Left ventricle myocardium inferior (tissue), 1 donor: ENCODE measurements at regions not wholly inside any gene's neighbourhood (a gene's known extent, or its start where the extent isn't known, plus 50 kb on each side); places are given as distances from the start of the nearest gene placed in this dataset.

Experiments
- DNase-seq: peaks from one replicate; pipeline ENCODE4 v3.0.0-alpha.2; 2020
- H3K27ac ChIP-seq: fragments of 200-600 bp; replicated peaks from 2 replicates; pipeline ENCODE4 v1.8.0; 2021
- H3K27me3 ChIP-seq: fragments of 200-600 bp; 2 replicates; pipeline ENCODE4 v1.8.0; 2021; ENCODE audit warnings: low read depth
- H3K36me3 ChIP-seq: fragments of 200-600 bp; 2 replicates; pipeline ENCODE4 v1.8.0; 2021
- H3K4me1 ChIP-seq: fragments of 200-600 bp; 2 replicates; pipeline ENCODE4 v1.8.0; 2021
- H3K4me3 ChIP-seq: fragments of 200-600 bp; 2 replicates; pipeline ENCODE4 v1.8.0; 2021; ENCODE audit warnings: mild to moderate bottlenecking, moderate library complexity
- H3K9me3 ChIP-seq: fragments of 200-600 bp; replicated peaks from 2 replicates; pipeline ENCODE4 v1.8.0; 2021
- CTCF ChIP-seq: fragments of 200-600 bp; IDR thresholded peaks from 2 replicates; pipeline ENCODE4 v1.8.0; 2021; ENCODE audit warnings: antibody characterized with exemption, mild to moderate bottlenecking, borderline replicate concordance
- intact Hi-C: fragments of 100-400 bp; cut with micrococcal nuclease; formaldehyde crosslinking; loops from one replicate; pipeline ENCODE4 v1.11.0; 2022
- donor health status: DM: no; HTN: yes; CAD: no; lungs with severe emphysema.

GRCh38 chr6:159578629-159579028 lies 114.4 kb downstream of the SOD2 start:
- intact Hi-C loops: no loop called here
- H3K4me1 ChIP-seq: no peaks in the 10 kb centered on the region
- H3K4me3 ChIP-seq: no peak overlapping the region
- DNase-seq: no peak
- H3K36me3 ChIP-seq: no peaks in the 10 kb centered on the region
- no peak for TF ChIP-seq CTCF
- no peaks in the 10 kb centered on the region for H3K27me3 ChIP-seq
- H3K9me3 ChIP-seq: no peaks in the 10 kb centered on the region
- H3K27ac ChIP-seq: no peak overlapping the region

- Histone ChIP-seq H3K36me3 (no peaks in the 10 kb centered on the region), H3K27me3 (no peaks in the 10 kb centered on the region), H3K4me1 (no peaks in the 10 kb centered on the region), H3K27ac (no peak overlapping the region), H3K4me3 (no peak overlapping the region), H3K9me3 (no peaks in the 10 kb centered on the region)
- no peak for TF ChIP-seq CTCF
- intact Hi-C loops: no loop called here
- no peak for DNase-seq
Measured at GRCh38 chr6:159577564-159577963, 115.5 kb downstream of the SOD2 start.

GRCh38 chr6:159572439-159573110 lies 120.5 kb downstream of the SOD2 start:
- no peak for DNase-seq
- no peak for TF ChIP-seq CTCF
- H3K4me1 ChIP-seq: no peaks in the 10 kb centered on the region
- H3K27ac ChIP-seq: no peak overlapping the region
- H3K9me3 ChIP-seq: peaks cover 15% of the 10 kb centered on the region
- H3K36me3 ChIP-seq: no peaks in the 10 kb centered on the region
- no peaks in the 10 kb centered on the region for H3K27me3 ChIP-seq
- H3K4me3 ChIP-seq: no peak overlapping the region
- intact Hi-C loops: no loop called here

GRCh38 chr6:159565181-159565710 lies 127.8 kb downstream of the SOD2 start:
- intact Hi-C loops: no loop called here
- H3K36me3 ChIP-seq: no peaks in the 10 kb centered on the region
- H3K27ac ChIP-seq: no peak overlapping the region
- no peaks in the 10 kb centered on the region for H3K27me3 ChIP-seq
- H3K4me3 ChIP-seq: no peak overlapping the region
- TF ChIP-seq CTCF: no peak
- H3K4me1 ChIP-seq: no peaks in the 10 kb centered on the region
- peaks cover 14% of the 10 kb centered on the region for H3K9me3 ChIP-seq
- no peak for DNase-seq

GRCh38 chr6:159564456-159564855 lies 128.6 kb downstream of the SOD2 start:
- Histone ChIP-seq H3K4me1 (no peaks in the 10 kb centered on the region), H3K27ac (no peak overlapping the region), H3K27me3 (no peaks in the 10 kb centered on the region), H3K36me3 (no peaks in the 10 kb centered on the region), H3K4me3 (no peak overlapping the region), H3K9me3 (peaks cover 6% of the 10 kb centered on the region)
- no peak for TF ChIP-seq CTCF
- intact Hi-C loops: no loop called here
- no peak for DNase-seq
